GM19023 (cell line): ENCODE measurements at regions not wholly inside any gene's neighbourhood (a gene's known extent, or its start where the extent isn't known, plus 50 kb on each side); places are given as distances from the start of the nearest gene placed in this dataset.

ENCODE experiments used
- ATAC-seq: cut with Tn5 transposase; IDR thresholded peaks from one replicate; pipeline ENCODE4 v1.9.1; 2021; ENCODE audit warnings: mild to moderate bottlenecking, moderate library complexity; ENCODE audit not compliant: unreplicated experiment

DNA sequence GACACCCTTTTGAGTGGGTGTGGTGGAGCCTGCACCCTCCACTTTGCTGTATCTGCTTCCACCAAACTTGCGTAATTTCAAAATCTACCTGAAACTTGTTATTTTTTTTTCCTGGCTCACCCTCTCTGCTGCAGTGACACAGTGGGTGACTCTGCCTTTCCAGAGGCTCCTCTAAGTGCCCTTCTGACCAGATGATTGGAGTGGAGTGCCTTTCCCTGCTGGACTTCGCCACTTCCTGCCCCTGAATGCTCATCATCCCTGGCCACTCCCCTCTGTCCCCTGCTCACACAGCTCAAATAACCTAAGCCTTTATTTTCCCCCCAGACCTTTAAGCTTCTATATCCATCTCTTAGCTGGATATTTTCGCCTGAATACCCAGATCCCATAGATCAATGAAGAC, 777.5 kb upstream of the ID2 start:
- ATAC-seq = no peak

DNA sequence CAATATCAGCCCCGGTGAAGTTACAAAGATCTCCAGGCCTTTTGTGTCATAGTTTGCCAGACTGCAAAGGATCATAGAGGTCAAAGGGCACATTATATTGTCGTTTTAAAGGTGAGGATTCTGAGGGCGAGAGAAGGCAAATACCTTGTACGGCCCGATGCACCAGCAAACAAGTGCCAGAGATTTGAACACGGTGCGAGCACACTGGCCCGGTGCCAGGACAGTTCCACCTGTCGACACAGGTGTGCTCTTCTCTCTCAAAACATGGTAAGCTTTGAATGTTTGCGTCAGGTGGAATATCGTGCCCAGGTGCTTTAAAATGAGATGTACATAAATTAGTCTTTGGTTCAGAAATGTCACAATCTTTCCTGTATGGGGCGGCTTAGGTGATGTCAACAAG, 776.1 kb upstream of the ID2 start:
- ATAC-seq = no peak

GRCh38 chr2:7906431-7906830, 775.4 kb upstream of the ID2 start:
- no peak for ATAC-seq

- no peak for ATAC-seq
Measured at GRCh38 chr2:7907041-7907440, 774.8 kb upstream of the ID2 start.

DNA sequence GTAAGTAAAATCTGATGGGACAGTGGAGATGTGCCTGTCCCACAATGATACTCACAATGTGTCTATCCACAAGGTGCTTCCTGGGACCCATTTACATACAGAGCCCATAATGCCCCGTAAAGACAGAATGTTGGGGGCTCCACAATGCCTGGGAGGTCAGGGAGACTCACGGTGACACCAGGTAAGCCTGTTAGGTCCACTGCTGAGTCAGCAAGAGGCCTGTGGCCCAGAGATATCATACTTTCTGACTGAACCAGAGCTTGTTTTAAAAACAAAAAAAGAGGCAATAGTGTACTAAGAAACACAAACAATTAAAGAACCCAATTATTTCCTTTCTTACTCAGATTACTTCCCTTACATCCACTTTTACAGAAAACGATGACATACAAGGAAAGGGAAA, 771.1 kb upstream of the ID2 start:
- no peak for ATAC-seq

GRCh38 chr2:7911196-7911595, 770.7 kb upstream of the ID2 start:
- no peak for ATAC-seq

DNA sequence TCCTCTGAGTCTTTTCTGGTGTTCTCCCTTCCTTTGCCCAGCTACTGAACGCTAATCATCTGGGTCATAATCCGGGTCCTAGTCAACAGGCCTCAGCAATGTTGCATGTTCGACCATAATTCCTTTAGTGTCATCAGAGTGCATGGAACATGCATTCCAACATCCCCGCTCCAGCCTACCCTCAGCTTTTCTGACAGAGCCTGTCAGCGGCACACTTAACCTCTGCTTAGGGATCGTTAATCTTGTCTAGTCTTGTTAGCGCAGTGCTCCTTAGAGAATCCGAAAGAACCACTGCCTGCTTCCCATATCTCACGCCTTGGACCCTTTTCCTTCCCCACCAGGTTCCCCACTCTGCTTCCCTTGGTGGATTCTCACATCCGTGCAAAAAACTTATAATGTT, 767.9 kb upstream of the ID2 start:
- ATAC-seq = no peak

DNA sequence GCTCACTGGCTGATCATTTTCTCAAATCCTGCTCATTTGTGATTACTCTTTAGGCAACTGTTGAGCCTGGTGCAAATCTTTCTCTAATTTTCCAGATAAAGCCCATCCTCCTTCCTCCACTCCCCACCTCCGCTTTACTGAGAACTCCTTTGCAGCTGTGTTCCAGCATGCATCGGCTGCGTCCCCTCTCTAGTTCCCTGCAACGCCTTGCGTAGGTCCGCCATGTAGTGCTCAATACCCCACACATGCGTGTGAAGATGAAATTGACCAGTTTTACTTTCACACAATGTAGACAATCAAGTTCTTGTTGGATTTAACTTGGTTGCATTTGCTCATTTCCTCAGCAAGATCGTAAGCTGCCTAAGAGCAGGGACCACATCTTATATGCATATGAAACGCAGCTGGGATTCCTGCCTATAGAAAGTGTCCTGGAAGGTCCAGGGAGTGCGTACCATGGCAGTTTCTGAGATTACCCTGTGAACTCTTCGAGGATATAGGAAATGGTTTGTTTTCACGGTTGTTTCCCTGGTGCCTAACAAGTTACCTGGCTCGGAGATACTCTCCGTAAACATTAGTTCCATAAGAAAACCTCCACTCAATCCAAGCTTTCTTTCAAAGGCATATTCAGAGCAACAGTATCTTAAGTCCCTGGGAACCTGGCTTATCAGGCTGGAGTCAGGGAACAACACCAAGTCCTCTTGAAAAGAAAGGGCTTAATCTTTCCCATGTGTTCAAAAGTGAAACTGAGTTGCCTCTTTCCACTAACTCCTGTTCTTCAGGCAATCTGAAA, 766.4 kb upstream of the ID2 start:
- no peak for ATAC-seq

GRCh38 chr2:7916670-7917069, 765.2 kb upstream of the ID2 start:
- no peak for ATAC-seq

DNA sequence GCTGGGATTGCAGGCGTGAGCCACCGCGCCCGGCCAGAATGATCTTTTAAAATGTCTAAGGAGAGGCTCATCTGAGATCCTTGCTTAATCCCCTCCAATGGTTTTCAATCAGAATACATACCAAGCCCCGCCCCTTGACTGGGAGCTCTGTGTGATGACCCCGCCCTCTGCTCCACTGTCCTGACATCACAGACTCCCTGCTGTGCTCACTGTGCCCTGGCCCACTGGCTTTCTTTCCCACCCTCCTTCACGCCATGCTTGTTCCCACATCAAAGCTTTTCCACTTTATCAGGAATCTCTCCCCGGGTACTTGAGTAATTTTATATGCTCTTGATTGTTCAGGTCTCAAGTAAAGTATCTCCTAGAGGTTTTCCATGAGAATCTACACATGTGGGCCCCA, 762.3 kb upstream of the ID2 start:
- no peak for ATAC-seq

DNA sequence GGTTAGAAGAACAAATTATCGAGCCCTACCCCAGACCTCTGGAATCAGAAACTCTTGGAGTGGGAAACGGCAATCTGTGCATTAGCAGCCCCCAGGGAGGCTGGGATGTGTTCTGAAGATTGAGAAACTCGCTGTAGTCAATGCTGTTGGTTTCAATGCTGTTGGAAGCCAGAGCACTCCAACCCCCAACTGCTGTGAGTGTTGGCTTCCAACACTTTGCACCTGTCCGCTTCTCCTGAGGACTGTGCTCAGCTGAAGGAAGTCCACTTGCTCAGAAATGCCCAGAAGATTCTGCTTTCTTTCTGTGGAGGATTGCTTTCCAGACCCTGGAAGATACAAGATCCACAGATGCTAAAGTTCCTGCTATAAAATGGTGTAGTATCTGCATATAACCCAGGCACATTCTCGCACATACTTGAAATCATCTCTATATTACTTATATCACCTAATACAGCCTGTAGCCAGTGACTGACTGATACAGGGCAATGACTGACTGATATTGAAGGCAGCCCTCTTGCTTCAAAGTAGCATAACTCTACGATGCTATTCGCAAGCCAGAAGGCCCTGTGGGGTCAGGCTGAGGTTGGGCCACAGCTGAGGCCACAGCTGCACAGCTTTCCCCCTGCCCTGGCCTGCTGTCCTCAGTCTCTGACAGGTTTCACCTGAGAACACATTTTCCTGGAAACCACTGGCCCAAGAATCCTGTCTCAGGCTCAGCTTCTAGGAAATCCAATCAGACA, 757.7 kb upstream of the ID2 start:
- ATAC-seq = no peak

- ATAC-seq = no peak
Measured at GRCh38 chr2:7925506-7925905, 756.4 kb upstream of the ID2 start.

DNA sequence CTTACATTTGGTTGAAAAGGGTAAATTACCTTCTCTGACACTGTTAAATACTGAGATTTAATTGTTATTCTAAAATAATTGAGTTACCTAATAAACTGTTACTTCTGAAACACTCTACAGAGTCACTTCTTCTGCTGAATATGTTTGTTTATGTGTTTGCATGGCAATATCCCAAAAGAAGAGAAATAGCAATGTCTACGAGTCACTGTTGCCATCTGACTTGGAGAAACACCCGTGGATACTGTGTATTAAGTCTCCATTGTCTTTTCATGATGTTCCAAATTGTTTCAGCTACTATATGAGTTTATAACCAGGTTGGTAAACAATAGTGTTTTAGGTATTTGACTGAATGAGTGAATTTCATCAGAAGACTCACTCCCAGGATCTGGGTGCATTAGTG, 754.2 kb upstream of the ID2 start:
- ATAC-seq = no peak

DNA sequence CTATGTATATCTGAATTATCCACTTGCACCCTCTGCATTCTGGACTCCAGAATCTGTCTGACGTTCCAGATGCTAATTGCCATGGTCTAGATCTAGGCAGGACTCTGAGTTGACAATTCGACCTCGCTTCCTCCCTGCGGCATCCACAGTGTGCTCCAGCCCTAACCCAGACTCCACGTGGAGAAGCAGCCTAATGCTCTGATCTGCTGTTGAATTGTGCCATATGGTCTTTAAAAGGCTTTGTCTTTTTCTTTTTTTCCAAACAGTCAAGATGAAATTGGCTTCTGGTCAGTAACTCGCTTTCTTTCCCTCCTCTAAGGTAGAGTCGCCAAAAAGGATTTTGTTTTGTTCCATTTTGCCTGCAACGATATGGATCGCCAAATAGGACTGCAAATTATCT, 752.6 kb upstream of the ID2 start:
- ATAC-seq = no peak

- no peak for ATAC-seq
Measured at GRCh38 chr2:7930800-7931635, 750.8 kb upstream of the ID2 start.

DNA sequence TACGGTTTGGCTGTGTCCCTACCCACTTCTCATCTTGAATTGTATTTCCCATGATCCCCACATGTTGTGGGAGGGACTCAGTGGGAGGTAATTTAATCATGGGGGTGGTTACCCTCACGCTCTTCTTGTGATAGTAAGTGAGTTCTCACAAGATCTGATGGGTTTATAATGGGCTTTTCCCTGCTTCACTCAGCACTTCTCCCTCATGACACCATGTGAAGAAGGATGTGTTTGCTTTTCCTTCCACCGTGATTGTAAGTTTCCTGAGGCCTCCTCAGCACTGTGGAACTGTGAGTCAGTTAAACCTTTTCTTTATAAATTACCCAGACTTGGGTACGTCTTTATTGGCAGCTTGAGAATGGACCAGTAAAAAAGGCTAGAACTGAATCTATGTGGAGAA, 750.0 kb upstream of the ID2 start:
- ATAC-seq = no peak

DNA sequence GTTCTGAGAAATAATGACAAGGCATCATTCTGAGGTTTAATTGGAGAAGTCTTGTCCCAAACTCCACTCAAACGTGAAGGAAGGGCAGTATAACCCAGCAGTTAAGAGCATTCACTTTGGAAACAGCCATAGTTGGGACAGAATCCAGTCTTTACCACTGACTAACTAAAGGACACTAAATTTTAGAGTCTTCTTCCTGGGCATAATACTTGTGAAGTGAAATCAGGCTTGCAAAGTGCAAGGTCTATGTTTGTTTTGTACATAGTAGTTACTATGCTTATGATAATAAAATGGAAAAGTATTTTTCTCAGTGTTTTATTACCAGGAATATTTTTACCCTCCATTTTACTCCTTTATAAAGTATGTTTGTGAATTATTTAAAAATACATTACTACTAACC, 748.2 kb upstream of the ID2 start:
- no peak for ATAC-seq

GRCh38 chr2:7934476-7934875, 747.4 kb upstream of the ID2 start:
- ATAC-seq = no peak

DNA sequence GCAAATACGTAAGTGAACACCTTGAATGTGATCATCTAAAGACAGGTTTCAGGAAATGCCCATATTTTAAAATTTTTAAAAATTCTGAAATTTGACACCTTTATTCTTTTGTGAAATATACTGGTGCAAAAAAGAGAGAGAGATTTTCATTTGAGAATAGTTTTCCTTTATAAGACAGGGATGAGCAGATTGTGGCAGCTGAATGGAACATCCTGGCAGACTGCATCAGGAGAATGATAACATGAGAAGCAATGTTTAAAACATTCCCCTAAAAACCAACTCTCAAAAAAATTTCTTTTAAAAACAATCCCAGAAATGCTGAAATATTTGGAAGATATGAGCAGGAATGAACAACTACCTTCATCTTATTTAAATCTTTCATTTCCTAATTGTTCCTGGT, 744.8 kb upstream of the ID2 start:
- no peak for ATAC-seq

- ATAC-seq = no peak
Measured at GRCh38 chr2:7940723-7941122, 741.1 kb upstream of the ID2 start.

DNA sequence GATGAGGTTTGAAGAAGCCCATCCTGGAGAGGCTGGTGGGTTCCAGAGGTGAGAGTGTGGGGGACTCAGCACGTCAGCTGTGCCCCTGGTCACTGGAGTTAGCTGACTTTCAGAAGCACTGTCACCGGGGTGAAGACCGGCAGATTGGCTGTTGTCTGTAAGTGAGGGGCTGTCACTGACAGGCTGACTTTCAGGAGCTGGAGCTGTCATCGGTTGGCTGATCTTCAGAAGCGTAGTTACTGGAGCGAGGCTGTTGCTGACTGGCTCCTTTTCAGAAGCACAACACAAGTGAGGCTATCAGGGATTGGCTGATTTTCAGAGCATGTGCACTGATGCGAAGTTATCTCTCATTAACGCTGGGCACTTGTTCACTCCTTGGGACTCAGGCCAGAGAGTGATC, 738.4 kb upstream of the ID2 start:
- no peak for ATAC-seq

DNA sequence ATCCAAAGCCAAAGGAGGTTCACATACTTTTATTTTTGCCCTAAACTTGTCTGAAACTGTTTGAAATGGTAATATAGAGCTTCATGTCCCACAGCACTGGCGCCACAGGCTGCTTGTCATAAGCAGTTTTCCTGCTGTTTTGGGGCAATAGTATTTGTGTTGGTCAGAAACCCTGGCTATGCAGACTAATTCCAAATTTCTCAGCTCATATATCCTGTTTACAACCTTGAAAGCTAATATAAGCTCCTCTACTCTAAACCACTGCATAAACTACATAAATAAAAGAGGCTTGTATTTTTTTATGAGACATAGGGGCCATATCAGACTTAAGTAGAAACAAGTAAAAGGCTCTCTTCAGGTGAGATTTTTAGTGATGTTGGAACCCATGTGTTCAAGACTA, 736.8 kb upstream of the ID2 start:
- ATAC-seq = no peak
